ENCODE measurements at regions not wholly inside any gene's neighbourhood (a gene's known extent, or its start where the extent isn't known, plus 50 kb on each side); places are given as distances from the start of the nearest gene placed in this dataset.

DNA sequence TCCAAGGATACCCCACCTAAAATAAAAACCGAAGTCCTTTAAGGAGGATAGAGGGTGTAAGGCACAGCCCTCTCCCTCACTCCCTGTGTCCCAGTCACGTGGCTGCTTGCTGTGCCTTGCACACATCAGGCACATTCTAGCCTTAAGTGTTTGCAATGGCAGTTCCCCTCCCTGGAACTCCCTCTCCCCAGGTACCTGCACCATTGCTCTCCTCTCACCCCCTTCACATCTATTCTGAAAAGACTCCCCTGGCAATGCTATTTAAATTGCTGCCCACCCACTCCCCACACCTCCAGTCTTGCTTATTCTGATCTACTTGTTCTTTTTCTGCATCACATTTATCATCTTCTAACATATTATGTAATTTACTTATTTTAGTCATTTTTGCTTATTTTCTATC lies 91.6 kb upstream of the LNX1 start:
- TF ChIP-seq, protein P1, sequence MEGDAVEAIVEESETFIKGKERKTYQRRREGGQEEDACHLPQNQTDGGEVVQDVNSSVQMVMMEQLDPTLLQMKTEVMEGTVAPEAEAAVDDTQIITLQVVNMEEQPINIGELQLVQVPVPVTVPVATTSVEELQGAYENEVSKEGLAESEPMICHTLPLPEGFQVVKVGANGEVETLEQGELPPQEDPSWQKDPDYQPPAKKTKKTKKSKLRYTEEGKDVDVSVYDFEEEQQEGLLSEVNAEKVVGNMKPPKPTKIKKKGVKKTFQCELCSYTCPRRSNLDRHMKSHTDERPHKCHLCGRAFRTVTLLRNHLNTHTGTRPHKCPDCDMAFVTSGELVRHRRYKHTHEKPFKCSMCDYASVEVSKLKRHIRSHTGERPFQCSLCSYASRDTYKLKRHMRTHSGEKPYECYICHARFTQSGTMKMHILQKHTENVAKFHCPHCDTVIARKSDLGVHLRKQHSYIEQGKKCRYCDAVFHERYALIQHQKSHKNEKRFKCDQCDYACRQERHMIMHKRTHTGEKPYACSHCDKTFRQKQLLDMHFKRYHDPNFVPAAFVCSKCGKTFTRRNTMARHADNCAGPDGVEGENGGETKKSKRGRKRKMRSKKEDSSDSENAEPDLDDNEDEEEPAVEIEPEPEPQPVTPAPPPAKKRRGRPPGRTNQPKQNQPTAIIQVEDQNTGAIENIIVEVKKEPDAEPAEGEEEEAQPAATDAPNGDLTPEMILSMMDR (IDR thresholded peaks at IDR 0.05), result no peak
- TF ChIP-seq POLR2AphosphoS5 (IDR thresholded peaks at IDR 0.05; ENCODE audit: insufficient read depth in 1 of 2, low read depth in 1 of 2) (no peak), POLR2A (IDR thresholded peaks at IDR 0.05) (no peak)
